UCSD-AML1 (cell line): ENCODE measurements at regions not wholly inside any gene's neighbourhood (a gene's known extent, or its start where the extent isn't known, plus 50 kb on each side); places are given as distances from the start of the nearest gene placed in this dataset.
"Not testable (repeated sequence)": the region's sequence is repeated elsewhere in the genome, so short reads cannot be mapped to it uniquely, and the experiment has no call there.

Experiments used
- DNase-seq: peaks from one replicate; lab custom pipeline; 2025; ENCODE audit not compliant: unreplicated experiment; lab: John Stamatoyannopoulos, UW

DNA sequence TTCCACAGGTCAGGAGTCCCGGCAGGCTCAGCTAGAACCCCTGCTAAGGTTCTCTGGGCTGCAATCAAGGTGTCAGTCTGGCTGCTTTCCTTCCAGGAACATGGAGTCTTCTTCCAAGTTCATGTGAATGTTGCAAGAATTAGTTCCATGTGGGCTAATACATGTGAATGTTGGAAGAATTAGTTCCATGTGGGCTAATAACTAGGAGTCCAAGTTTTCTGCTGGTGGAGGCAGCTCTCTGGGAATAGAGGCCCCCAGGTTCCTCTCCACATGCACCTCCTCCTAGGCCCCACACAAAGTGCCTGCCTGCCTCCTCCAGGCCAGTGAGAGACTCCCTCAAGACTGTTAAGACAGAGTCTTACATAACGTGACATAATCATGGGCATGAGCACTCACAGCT, 140.8 kb upstream of the SLC35G4 start:
- DNase-seq: no peak

DNA sequence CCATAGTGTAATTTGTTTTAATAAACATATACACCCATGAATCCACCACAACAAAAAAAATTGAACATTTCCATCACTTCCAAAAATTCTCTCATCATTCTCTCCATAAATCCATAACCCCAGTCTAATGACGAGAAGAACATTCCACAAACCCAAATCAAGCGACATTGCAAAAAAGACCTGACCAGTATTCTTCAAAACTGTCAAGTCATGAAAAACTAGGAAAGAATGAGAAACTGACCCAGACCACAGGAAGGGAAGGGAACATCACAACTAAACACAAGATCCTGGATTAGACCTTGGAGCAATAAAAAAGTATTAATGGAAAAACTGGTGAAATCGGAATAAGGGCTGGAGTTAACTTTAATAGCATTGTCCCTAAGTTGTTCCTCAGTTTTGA, 141.3 kb upstream of the SLC35G4 start:
- no peak for DNase-seq

DNA sequence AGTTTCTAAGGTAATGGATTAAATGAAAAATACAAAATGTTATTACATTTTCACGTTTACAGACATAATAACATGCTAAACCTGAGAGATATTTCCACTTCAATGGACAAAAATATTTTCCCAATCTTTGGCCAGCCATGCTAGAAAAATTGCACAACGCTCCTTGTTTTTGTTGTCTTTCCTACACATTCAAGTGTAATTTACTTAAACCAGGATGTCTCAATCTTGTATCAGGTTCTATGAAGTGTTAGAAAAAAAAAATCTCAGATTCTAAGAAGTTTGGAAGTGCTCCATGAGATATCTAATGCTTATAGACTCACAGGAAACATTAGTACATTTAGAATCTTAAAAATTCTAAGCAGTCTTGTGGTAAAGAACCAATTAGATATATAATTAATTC, 141.8 kb upstream of the SLC35G4 start:
- no peak for DNase-seq

DNA sequence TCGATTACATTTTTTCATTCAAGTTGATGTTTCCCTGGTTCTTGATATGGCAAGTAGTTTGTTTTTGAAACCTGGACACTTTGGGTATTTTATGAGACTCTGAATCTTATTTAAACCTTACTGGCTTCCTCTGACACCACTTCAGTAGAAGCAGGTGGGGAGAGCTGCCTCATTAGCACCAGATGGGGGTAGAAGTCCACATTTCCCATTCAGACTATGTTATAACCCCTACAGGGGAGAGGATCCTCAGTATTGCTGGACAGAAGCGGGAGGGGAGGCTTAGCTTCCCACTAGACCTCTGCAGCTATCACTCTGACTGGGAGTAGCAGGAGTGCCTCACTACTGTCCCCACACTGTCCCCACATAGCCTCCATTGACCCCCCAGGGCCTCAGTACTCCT, 145.3 kb upstream of the SLC35G4 start:
- DNase-seq: no peak

DNA sequence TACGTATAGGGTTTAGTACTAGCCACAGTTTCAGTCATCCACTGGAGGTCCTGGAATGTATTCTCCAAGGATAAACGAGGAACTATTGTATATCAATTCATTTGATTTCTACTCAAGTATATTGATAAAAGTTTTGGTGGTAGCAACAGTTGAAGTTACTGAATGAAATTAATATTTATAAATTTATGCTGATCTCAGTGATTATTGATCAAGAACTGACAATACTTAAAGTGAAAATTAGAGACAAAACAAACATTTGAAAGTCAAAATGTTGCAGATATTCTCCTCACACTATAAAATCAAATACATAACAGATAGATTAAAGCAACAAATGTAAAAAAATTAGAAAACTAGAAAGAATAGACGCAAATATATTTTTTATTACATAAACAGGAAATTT, 150.9 kb upstream of the SLC35G4 start:
- DNase-seq: no peak

DNA sequence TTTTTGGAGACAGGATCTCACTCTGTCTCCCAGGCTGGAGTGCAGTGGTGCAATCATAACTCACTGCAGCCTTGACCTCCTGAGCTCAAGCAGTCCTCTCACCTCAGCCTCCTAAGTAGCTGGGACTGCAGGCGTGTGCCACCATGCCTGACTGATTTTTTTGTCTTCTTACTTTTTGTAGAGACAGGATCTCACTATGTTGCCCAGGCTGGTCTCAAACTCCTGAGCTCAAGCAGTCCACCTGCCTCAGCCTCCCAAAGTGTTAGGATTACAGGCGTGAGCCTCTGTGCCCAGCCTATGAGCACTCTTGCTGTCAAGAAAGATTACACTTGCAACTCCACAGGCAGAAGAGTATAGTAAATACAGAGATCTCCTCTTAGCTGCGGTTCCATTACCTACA, 151.5 kb upstream of the SLC35G4 start:
- not testable (repeated sequence) for DNase-seq

DNA sequence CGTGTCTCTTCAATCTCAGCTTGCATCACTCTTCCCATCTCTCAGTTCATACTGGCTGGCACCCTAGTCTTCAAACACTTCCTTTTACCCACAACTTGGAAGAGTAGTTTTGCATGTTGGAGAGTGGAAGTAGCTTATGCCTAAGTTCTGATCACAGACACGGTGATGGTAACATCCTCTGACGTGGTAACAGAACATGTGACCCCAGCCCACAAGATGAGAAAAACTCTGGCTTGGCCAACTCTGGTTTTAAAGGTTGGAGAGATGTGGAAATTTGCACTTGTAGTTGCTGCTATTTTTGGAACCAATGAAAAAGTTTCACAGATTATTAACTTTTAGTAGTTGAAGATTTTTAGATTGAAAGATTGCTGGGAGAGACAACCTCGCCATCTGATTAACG, 155.4 kb upstream of the SLC35G4 start:
- DNase-seq: no peak

DNA sequence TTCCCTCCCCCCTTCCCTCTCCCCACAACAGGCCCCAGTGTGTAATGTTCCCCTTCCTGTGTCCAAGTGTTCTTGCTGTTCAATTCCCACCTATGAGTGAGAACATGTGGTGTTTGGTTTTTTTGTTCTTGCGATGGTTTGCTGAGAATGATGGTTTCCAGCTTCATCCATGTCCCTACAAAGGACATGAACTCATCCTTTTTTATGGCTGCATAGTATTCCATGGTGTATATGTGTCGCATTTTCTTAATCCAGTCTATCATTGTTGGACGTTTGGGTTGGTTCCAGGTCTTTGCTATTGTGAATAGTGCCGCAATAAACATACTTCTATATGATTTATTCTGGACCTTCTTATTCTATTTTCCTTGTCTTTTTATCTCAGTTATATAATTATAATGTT, 165.2 kb upstream of the SLC35G4 start:
- not testable (repeated sequence) for DNase-seq

DNA sequence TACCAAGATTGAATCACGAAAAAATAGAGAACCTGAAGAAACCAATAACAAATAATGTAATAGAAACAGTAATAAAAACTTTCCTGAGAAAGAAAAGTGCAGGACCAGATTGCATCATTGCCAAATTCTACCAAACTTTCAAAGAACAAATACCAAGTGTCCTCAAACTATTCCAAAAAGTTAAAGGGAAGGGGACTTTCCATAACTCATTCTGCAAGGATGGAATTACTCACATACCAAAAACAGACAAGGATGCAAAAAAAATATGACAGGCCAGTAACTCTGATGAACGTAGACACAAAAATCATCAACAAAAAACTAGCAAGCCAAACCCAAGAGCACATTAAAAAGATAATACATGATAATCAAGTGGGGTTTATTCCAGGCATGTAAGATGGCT, 172.3 kb upstream of the SLC35G4 start:
- DNase-seq: no peak

DNA sequence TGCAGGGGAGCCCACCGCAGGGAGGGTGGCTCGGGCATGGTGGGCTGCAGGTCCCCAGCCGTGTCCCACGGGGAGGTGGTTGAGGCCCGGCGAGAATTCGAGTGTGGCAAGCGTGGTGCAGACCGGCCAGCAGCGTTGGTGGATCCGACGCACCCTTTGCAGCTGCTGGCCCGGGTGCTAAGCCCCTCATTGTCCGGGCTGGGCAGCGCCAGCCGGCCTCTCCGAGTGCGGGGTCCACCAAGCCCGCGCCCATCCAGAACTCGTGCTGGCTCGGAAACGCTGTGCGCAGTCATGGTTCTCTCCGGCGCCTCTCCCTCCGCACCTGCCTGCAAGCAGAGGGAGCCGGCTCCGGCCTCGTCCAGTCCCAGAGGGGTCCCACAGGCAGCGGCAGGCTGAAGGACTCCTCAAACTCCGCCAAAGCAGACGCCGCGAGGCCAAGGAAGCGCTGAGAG, 177.0 kb upstream of the SLC35G4 start:
- no peak for DNase-seq

DNA sequence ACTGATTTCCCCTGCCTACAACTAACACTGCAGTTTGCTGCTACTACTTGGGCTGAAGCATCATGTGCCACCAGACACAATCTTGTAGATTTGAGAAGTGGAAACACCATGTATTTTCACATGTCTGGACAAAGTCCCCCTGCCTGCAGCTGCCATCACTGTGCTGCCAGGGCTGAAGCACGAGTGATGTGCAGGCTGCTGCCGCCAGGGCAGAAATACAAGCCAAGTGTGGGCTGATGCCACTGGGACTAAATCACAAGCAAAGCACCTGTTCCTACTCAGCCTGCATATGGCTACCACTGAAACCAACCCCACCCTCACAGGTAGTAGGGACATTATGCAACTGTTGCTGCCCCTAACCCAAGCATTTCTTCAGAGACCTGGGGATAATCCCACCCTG, 179.5 kb upstream of the SLC35G4 start:
- no peak for DNase-seq

DNA sequence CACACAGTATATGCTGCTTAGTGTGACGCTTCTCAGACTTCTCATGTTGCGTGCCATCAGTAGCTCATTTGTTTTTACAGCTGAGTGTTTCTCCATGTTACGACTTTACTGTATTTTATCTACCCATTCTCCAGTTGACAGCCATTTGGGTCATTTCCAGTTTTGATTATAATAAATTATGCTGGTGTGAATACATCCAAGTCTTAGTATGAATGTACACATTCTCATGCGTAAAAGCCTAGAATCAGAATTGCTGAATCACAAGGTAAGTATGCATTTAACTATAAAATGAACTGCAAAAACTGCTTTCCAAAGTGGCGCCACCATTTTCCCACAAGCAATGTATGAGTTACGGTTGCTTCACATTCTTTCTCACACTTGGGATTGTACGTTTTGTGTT, 184.2 kb upstream of the SLC35G4 start:
- DNase-seq: no peak

DNA sequence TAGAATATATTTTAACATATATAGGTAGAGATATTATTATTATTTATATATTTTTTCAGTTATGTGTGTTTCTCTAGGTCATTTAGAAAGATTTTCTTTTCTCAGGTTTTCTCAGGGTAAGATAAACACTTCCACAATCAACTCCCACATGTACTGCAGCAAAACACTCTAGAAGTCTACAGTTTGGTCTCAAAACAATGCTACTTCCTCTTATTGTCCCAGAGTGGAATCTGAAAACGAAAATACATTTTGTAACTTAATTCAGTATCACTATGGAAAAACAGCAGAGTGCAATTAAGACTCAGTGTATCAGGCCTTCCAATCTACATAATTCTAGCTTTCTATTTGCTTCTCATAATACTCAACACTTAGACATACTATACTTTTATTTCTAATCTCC, 190.1 kb upstream of the SLC35G4 start:
- no peak for DNase-seq

DNA sequence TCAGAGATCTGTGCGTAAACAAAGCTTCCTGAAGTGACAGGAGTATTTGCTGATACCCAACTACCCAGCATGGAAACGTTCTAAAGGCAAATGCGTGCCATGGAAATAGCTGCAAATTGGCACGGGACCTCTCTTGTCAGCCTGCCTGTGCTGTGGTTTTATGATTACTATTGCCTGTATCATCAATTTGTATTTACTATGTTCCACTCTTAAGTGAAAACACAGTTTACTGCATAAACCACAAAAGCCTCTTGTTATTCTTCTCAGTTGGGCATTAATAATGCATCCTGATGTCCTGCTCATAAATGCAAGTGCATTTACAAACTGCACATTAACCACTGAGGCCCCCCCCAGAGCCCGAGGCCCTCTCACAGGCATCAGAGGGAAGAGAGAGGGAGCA, 196.6 kb upstream of the SLC35G4 start:
- DNase-seq: no peak

DNA sequence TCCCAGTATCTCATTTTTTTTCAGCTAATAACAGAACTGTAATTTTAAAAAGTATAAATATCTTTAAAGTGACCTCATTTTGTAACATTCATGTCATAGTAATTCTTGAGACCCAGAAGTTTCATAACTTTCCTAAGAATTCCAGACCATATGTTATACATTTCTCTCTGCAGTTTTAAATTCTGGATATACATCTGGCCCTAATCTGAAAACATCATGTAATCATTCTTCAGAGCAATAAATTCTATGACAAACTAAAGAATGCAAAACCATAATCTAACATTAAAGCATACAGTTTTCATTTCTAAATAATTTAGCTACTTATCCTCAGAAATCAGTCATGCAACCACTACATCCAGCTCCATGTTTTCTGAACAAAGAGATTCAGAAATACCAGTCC, 198.3 kb upstream of the SLC35G4 start:
- no peak for DNase-seq

DNA sequence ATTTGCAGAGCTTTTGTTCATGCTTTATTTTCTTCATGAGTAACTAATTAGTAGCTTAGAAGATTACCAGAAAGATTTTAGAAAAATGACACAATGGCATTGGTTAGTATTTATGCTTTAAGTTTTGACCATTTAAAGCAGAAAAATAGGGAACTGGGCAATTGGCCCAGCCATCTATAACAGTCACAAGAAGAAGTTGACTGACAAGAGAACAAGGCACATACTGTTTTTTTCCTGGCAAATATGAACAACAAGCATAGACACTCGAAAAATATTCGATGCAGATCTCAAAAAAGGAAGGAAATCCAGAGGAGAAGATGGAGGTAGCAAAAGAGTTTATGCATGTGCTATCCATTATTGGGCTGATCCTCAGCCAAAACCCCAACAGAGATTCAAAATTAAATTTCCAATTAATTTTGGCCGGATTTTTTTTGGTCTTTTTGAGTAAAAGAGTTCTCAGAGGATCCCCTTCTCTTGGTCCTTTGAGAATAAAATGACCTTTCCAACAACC, 200.8 kb upstream of the SLC35G4 start:
- no peak for DNase-seq

DNA sequence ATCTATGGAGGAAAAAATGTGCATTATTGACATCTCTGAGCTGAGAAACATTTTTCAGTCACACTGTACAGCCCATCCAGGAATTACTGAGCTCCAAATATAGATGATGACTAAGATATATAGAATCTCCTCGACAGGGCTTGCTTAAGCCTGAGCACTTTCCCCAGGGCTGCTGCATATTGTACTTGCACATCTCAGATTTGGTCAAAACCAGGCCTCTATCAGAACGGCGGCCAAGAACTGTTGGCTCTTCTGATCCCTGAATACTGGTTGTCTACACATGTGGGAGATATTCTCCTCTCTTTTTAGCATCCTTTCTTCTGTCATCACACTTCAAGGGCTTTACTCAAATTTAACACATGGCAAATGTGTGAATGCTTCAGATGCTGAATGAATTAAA, 201.5 kb upstream of the SLC35G4 start:
- no peak for DNase-seq

DNA sequence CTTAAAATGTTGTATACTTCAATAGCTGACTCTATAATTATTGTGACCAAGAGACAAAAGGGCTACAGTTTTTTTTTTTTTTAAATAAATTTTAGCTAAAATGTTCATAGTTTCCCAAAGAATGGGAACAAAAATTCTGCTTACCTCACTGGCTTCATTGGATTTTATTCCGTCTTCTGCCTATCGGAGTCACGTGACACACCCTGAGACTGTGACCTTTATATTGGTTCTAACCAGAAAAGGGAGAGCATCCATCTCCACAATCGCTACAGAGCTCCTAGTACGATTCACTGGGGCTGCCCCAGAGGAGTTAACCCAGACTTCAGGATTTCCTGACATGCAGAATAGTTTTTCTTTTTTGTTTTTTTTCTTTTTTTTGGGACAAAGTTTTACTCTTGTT, 203.6 kb upstream of the SLC35G4 start:
- no peak for DNase-seq

DNA sequence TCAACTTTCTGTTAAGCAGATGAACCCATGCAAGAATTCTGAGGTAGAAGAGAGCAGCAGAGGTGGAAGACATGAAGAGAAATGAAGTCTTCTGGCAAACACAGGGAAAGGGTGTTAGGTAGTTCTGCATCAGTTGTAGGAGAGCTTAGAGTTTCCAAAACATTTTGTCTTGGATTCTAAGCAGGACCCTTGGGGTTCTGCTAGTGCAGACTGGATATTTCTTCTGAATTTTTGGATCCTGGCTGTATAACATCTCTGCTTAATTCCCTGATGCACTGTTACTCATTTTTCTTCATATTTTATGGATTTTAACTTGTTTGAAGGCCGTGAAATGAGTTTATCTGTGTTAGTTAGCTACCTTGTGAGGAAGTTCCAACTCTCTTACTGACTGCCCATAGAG, 208.7 kb upstream of the SLC35G4 start:
- no peak for DNase-seq

DNA sequence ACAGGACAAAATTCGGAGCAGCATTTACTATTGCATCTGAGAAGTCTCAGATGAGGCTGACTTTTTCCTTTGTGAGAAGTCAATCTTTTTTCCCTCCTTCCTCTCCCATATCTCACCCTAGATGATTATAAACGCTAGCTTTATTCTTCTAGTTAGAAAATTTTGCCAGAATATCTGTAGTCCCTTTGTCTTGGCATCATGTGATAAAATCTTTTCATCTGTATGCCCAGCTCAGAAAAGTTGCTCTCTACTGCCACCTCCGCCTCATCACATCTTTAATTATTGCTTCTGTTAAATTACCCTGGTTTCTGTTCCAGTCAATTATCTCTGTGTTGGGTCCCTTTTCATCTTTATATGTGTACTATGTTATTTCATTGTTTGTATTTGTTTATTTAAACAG, 210.8 kb upstream of the SLC35G4 start:
- no peak for DNase-seq

DNA sequence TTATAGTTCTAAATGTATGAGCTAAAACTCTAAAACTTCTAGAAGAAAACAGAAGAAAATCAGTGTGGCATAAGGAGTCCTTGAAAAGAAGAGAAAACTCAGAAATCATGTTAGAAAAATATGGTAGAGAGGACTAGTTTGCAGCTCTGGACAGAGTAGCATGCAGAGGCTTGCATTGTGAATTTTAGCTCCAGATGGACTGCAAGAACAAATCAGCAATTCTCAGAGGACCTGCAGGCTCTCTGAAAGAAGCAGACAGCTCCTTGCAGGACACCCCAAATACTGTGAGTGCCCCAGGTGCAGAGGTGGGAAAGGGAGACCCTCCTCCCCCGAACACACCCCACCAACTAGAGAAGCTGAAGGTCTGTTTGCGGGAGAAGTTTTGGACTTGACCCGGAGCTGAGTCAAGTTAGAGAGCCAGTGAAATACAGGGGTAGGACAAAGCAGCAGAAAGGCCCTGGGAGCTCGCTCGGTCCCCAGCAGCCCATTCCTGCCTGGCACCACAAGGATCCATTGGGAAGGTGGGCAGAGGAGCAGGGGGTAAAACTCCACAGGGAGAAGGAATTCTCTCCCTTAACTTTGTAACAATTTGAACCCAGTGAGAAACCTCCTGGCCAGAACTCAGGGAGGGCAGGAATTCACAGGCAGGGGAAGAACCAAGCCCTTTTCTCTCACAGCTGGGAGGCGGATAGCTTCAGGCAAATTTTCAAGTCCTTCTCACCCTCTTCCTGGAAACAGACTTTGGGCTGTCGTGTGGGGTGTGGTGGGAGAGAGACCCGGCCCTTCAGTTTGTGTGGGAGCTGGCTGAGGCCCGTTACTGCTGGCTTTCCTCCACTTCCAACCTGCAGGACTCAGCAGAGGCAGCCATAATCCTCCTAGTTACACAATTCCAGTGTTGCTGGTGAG, 216.2 kb upstream of the SLC35G4 start:
- no peak for DNase-seq

DNA sequence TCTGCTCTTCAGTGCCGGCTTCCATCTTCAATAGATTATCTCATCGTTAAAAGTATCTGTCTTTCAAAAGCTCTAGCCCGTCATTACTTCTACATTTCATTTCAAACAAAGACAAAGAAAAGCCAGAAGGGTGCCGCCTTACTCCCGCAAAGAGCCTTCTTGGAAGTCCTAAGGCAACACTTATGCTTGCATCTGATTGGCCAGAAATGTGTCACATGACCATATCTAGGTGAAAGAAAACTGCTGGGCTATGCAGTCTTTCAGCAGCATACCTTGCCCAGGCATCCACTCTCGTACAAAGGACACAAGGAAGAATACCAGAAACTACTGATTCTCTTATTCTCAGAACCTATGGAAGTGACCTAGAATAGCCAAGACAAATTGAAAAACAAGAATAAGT, 217.1 kb upstream of the SLC35G4 start:
- no peak for DNase-seq

DNA sequence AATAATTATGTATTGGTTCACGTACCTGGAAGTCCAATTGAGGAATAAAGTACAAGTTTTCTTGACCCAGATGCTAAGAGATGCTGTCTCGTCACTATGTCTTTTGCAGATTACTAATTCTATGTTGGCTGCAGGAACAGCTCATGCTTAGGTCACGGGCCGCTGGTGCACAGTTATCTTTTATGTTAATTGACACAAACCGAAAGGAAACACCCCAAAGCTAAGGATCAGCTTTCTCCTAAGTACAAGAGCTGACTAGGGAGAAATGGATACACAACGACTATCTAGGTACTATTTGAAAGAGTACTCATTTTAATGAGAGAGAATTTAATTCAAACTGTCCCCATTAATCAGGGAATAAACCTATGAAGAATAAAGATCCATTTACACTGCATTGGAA, 217.7 kb upstream of the SLC35G4 start:
- no peak for DNase-seq
